Coronary artery (tissue), 2 donors: ENCODE measurements at regions not wholly inside any gene's neighbourhood (a gene's known extent, or its start where the extent isn't known, plus 50 kb on each side); places are given as distances from the start of the nearest gene placed in this dataset.

Experiments used
- DNase-seq: peaks from one replicate; pipeline ENCODE4 v3.0.0-alpha.2; 2017; ENCODE audit warnings: low spot score
- H3K27ac ChIP-seq, 2 donors: fragments of 200-600 bp; sonication (generic); one replicate each; pipeline ENCODE4 v1.5.1; 2016 to 2019
- H3K4me3 ChIP-seq: fragments of 200-600 bp; sonication (generic); 2 replicates; pipeline ENCODE4 v1.5.1; 2016; ENCODE audit warnings: mild to moderate bottlenecking, moderate library complexity
- TF ChIP-seq, protein P1 (sequence below): fragments of 200-600 bp; sonication (generic); IDR thresholded peaks from one replicate; pipeline ENCODE4 v1.5.1; 2019; ENCODE audit warnings: antibody characterized with exemption

DNA sequence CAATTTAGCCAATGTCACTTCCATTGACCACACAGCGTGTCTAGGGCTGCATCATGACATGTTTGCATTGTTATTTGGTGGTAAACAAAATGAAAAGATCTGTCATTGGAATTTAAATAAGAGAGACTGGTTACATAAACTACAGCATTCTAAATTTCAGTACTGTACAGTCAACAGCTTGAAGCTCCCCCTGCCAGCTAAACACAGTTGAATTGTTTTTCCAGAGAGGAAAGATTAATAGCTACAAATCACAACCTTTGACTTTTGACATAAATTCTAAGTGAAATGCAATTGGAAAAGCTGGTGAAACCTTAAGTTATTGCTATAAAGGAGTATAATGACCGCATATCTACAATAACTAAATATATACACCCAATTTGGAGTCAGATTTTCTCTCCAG, 1600.0 kb upstream of the ACVR2A start:
- TF ChIP-seq, protein P1, sequence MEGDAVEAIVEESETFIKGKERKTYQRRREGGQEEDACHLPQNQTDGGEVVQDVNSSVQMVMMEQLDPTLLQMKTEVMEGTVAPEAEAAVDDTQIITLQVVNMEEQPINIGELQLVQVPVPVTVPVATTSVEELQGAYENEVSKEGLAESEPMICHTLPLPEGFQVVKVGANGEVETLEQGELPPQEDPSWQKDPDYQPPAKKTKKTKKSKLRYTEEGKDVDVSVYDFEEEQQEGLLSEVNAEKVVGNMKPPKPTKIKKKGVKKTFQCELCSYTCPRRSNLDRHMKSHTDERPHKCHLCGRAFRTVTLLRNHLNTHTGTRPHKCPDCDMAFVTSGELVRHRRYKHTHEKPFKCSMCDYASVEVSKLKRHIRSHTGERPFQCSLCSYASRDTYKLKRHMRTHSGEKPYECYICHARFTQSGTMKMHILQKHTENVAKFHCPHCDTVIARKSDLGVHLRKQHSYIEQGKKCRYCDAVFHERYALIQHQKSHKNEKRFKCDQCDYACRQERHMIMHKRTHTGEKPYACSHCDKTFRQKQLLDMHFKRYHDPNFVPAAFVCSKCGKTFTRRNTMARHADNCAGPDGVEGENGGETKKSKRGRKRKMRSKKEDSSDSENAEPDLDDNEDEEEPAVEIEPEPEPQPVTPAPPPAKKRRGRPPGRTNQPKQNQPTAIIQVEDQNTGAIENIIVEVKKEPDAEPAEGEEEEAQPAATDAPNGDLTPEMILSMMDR: no peak

DNA sequence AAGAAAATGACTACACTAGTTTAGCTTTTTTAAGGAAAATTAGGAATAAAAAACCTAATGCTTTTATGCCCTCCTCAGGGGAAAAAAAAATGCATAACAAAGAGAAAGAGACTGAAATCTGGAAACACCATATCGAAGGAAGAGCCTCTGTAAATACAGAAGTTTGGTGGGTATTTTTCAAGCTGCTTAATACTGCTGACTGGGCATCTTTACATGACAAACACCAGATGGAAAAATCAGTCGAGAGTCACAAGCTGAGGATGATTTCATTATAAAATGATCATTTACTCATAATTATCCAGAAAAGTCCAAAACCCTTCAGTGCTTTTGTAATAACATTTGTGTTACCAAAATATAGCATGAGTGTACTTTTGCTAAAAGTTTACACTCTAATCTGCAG, 1600.7 kb upstream of the ACVR2A start:
- H3K4me3 ChIP-seq: no peak overlapping the region
- no peak for DNase-seq
- H3K27ac ChIP-seq: no peak overlapping the region
- TF ChIP-seq, protein P1: no peak

More for the DNA sequence above, 1600.0 kb upstream of the ACVR2A start:
- Histone ChIP-seq H3K4me3 (no peak overlapping the region), H3K27ac (no peak overlapping the region)
- DNase-seq: no peak

DNA sequence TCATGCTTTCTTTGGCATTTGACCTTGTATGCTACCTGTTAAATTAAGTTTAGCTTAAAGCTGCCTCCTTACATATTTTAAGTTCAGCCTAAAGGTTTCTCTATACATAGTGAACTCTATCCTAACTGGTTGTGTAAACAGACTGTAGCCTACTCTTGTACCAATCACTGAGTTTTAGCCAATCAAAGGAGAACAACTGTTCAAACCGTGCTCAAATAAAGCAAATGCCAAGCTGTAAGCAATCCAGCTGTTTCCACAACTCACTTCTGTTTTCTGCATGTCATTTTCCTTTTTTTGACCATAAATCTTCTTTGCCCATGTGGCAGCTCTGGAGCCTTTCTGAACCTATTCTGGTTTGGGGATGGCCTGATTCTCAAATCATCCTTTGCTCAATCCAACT, 1603.8 kb upstream of the ACVR2A start:
- Histone ChIP-seq H3K27ac (no peak overlapping the region), H3K4me3 (no peak overlapping the region)
- no peak for DNase-seq
- TF ChIP-seq, protein P1: no peak

DNA sequence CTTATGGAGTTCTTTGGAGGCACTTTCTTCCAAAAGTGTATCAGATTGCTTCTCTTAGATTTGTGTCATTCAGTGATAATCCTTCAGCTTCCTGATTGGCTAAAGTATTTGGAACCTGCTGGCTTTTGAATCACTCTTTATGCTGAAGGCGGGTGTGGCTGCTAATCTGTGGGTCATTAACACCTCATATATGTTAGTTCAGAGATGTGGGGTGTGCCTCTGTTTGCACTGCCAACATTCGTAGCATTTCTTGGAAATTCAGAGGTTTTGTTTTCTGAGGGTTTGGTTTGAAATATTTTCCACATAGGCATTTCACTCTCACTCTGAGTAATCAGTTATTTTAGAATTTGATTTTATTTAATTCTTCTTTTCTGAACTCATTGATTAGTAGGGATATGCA, 1604.4 kb upstream of the ACVR2A start:
- TF ChIP-seq, protein P1: no peak
- DNase-seq: no peak
- H3K27ac ChIP-seq: no peak overlapping the region
- no peak overlapping the region for H3K4me3 ChIP-seq

DNA sequence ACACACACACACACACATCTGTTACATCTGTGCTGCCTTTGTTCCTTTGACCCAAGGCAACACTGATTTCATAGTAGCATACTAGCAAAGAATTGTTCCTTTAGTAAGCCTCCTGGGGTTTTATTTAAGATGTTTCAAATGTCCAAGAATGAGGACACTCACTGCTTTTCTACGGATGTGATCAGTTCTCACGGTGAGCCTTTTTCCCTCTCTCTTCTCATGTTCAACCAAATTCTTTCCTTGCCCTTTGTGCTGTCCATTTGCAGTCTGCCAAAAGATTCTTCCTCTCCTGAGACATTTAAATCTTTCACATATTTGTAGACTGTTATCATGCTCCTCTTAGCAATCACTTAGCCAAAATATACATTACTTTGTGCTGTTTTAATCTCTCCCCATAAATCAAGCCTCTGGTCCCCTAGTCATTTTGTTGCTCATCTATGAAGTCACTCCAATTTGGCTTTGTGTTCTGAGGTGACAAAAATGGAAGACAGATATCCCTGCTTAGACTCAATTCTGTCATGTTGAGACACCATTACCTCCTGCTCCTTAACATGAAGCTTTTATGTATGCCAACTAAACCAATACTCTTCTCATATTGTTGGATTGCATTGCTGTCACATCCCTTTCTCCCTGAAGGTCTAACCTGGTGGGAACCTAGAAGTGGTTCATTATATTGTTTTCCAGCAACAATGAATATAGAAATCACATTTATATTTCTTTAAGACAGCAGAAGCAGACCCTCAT, 1605.3 kb upstream of the ACVR2A start:
- DNase-seq: no peak
- Histone ChIP-seq H3K4me3 (no peak overlapping the region), H3K27ac (no peak overlapping the region)
- TF ChIP-seq, protein P1: no peak

DNA sequence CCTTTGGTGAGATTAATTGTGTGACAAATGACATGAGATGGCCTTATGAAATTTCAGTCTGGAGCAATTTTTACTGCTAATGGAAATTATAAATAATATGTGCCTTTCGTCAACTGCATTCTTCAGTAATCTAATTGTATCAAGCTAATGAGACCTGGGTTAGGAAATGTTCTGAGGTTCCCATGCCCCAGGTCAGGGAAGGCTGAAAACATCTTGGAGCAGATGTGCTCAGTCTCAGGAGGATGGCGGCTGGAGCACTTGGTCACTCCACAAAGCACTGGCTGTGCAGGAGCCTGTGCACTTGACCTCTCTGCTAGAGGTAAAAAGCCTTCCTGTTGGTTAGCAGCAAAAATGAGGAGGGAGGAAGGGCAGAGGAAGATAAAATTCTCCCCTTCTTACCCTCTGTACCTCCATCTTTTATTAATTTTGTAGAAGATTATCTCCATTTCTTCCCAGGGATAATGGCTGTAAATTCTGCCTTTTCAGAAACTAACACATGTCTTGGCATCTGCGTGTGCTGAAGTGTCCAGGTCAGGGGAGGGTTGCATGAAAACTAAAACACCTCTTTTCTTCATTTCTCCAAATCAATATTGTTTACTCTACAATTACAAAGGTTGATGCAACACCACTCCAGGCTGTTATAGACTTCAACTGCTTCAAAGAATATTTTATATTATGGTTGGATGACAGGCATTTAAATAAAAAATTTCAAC, 1606.4 kb upstream of the ACVR2A start:
- TF ChIP-seq, protein P1: no peak
- no peak for DNase-seq
- Histone ChIP-seq H3K27ac (no peak overlapping the region), H3K4me3 (no peak overlapping the region)

DNA sequence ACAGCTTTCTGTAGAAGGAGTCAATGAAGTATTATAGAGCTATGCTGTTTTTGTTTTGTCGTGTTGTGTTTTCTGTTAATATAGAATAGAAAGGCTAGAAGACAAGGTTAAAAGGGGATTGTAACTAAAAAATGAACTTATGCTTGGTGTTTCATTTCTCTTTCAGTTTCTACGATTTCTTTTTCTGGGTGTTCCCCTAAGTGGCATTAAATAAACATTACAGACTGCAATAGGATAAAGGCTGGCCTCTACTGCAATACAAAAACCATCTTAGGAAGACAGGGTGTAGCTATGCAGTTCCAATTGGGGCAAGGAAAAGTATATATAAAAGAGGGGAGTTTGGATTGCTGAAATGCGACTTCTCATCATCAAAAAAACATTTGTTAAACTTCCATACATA, 1609.7 kb upstream of the ACVR2A start:
- no peak overlapping the region for H3K27ac ChIP-seq
- DNase-seq: no peak
- TF ChIP-seq, protein P1: no peak
- no peak overlapping the region for H3K4me3 ChIP-seq
